CD4-positive, alpha-beta T cell (primary cell): ENCODE measurements at regions not wholly inside any gene's neighbourhood (a gene's known extent, or its start where the extent isn't known, plus 50 kb on each side); places are given as distances from the start of the nearest gene placed in this dataset.

ENCODE experiments used
- ATAC-seq: fragments of 200-7000 bp; cut with Tn5 transposase; one replicate; pipeline ENCODE4 v1.10.0; 2022; ENCODE audit warnings: mild to moderate bottlenecking; ENCODE audit not compliant: poor library complexity
- CTCF ChIA-PET: fragments of 350-600 bp; sonication (Branson Sonifier 250); formaldehyde crosslinking; loops from one replicate; lab custom pipeline; 2021; ENCODE audit warnings: antibody characterized with exemption, inconsistent platforms; lab: Charles Lee
- POLR2A ChIA-PET: fragments of 350-600 bp; sonication (Branson Sonifier 250); formaldehyde crosslinking; loops from one replicate; lab custom pipeline; 2021; ENCODE audit warnings: antibody characterized with exemption, inconsistent platforms; lab: Charles Lee
- DNase-seq, 14 experiments: peaks; one replicate each; pipeline ENCODE4 v3.0.0-alpha.2; 2013 to 2020; ENCODE audit warnings: mixed read lengths in 2 of 14
- H3K27ac ChIP-seq, 2 donors: one replicate each; pipeline versions ENCODE4 v1.5.1 to v1.7.0; 2013; ENCODE audit warnings: low read length in 2 of 2, low read depth in 1 of 2, mild to moderate bottlenecking in 1 of 2
- H3K27me3 ChIP-seq, 2 experiments: 1 replicate in 1 of 2; 2 replicates in 1 of 2; pipeline versions ENCODE4 v1.6.1 to v1.7.0; 2013; ENCODE audit warnings: low read length in 2 of 2, control low read depth in 1 of 2, mild to moderate bottlenecking in 1 of 2, moderate library complexity in 1 of 2; ENCODE audit not compliant: insufficient read depth in 2 of 2, control insufficient read depth in 1 of 2
- H3K36me3 ChIP-seq: one replicate; pipeline ENCODE4 v1.6.1; 2013; ENCODE audit warnings: low read length, control low read depth; ENCODE audit not compliant: insufficient read depth
- H3K4me1 ChIP-seq: one replicate; pipeline ENCODE4 v1.6.1; 2013; ENCODE audit warnings: low read length, control low read depth; ENCODE audit not compliant: insufficient read depth
- H3K4me3 ChIP-seq: one replicate; pipeline ENCODE4 v1.5.1; 2013; ENCODE audit warnings: mild to moderate bottlenecking, low read length, moderate library complexity
- H3K9me3 ChIP-seq, 2 experiments: 1 replicate in 1 of 2; 2 replicates in 1 of 2; pipeline versions ENCODE4 v1.6.1 to v1.7.0; 2013; ENCODE audit warnings: low read length in 2 of 2, mild to moderate bottlenecking in 2 of 2, control low read depth in 1 of 2, moderate library complexity in 1 of 2; ENCODE audit not compliant: control insufficient read depth in 1 of 2, insufficient read depth in 1 of 2
- H3K27ac Mint-ChIP-seq: one replicate; pipeline ENCODE4 v1.8.0; 2020; ENCODE audit warnings: mixed read lengths
- H3K27me3 Mint-ChIP-seq: one replicate; pipeline ENCODE4 v1.8.0; 2021; ENCODE audit warnings: mixed read lengths
- H3K36me3 Mint-ChIP-seq: one replicate; pipeline ENCODE4 v1.8.0; 2021; ENCODE audit warnings: low read depth, mixed read lengths
- H3K4me1 Mint-ChIP-seq: one replicate; pipeline ENCODE4 v1.8.0; 2021; ENCODE audit warnings: low read depth, mixed read lengths
- H3K4me3 Mint-ChIP-seq: one replicate; pipeline ENCODE4 v1.8.0; 2020; ENCODE audit warnings: mild to moderate bottlenecking, mixed read lengths
- H3K9me3 Mint-ChIP-seq: one replicate; pipeline ENCODE4 v1.8.0; 2020; ENCODE audit warnings: mixed read lengths
- CTCF ChIP-seq: fragments of 200-600 bp; IDR thresholded peaks from one replicate; pipeline ENCODE4 v1.8.0; 2022; ENCODE audit warnings: antibody characterized with exemption, mild to moderate bottlenecking
- intact Hi-C, 2 experiments: fragments of 100-400 bp; cut with DNase I in 1 of 2; cut with micrococcal nuclease in 1 of 2; formaldehyde crosslinking; loops; one replicate each; pipeline versions ENCODE4 v1.15.1 to v1.9.0; 2023 to 2025; cut with DNase I, micrococcal nuclease

DNA sequence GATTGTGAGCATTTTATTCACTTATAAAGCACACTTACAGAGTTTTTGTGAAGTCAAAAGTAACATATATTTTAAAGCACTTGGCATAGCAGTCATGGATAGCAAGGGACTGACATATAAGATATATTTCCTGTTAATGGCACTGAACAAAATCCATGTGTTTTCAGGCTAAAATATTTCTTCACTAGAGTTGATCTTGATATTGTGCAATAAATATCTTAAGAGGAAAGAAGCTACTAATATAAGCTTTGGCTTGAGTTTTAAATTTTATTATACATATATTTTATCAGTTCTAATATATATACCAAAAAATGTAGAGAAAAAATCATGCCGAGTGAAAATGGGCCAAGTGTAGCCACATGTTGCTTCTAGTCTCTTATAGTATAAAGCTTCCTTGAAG lies 189.7 kb upstream of the DPP10 start:
- no peak overlapping the region for H3K4me3 Mint-ChIP-seq
- H3K27ac Mint-ChIP-seq: no peak overlapping the region
- ATAC-seq (no peak), DNase-seq (no peak)
- no peak for TF ChIP-seq CTCF
- Histone ChIP-seq H3K27ac (no peak overlapping the region), H3K36me3 (no peaks in the 10 kb centered on the region), H3K27me3 (no peaks in the 10 kb centered on the region), H3K4me3 (no peak overlapping the region), H3K4me1 (no peaks in the 10 kb centered on the region), H3K9me3 (no peaks in the 10 kb centered on the region)
- H3K27me3 Mint-ChIP-seq: peaks cover 9% of the 10 kb centered on the region
- no peaks in the 10 kb centered on the region for H3K9me3 Mint-ChIP-seq
- ChIA-PET CTCF (no interaction called here), POLR2A (no interaction called here)
- no peaks in the 10 kb centered on the region for H3K36me3 Mint-ChIP-seq
- intact Hi-C loops: no loop called here
- H3K4me1 Mint-ChIP-seq: no peaks in the 10 kb centered on the region

DNA sequence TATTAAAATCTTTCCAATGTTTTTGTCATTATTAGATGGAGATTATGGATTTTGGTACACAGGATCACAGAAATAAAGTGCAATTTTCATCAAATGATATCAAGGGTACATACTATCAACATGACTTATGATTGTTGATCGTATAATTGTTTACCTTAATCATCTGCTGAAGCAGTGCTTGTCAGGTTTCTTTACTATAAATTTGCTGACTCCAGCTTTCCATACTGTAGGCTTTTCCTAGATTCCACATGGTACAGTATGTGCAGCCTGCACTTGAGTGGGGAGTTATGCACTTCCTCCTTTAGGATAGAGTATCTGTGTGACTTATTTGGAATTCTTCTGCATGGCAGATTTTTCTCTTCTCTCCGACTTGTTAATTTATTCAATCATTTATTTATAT lies 187.6 kb upstream of the DPP10 start:
- no peak for ATAC-seq
- no peaks in the 10 kb centered on the region for H3K9me3 ChIP-seq
- no peaks in the 10 kb centered on the region for H3K27me3 Mint-ChIP-seq
- no peaks in the 10 kb centered on the region for H3K36me3 Mint-ChIP-seq
- H3K4me1 ChIP-seq: no peaks in the 10 kb centered on the region
- no peak overlapping the region for H3K27ac Mint-ChIP-seq
- H3K36me3 ChIP-seq: no peaks in the 10 kb centered on the region
- POLR2A ChIA-PET: no interaction called here
- no peak overlapping the region for H3K4me3 Mint-ChIP-seq
- H3K4me1 Mint-ChIP-seq: no peaks in the 10 kb centered on the region
- intact Hi-C loops: no loop called here
- CTCF ChIA-PET: no interaction called here
- no peak overlapping the region for H3K27ac ChIP-seq
- TF ChIP-seq CTCF: no peak
- no peaks in the 10 kb centered on the region for H3K9me3 Mint-ChIP-seq
- H3K4me3 ChIP-seq: no peak overlapping the region
- DNase-seq: no peak
- H3K27me3 ChIP-seq: no peaks in the 10 kb centered on the region

GRCh38 chr2:114259389-114259788 lies 183.1 kb upstream of the DPP10 start:
- Histone ChIP-seq H3K27me3 (no peaks in the 10 kb centered on the region), H3K36me3 (no peaks in the 10 kb centered on the region), H3K4me1 (no peaks in the 10 kb centered on the region), H3K27ac (no peak overlapping the region), H3K9me3 (no peaks in the 10 kb centered on the region), H3K4me3 (no peak overlapping the region)
- Mint-ChIP-seq H3K27me3 (peaks cover 5% of the 10 kb centered on the region), H3K4me3 (no peak overlapping the region), H3K9me3 (no peaks in the 10 kb centered on the region), H3K27ac (no peak overlapping the region), H3K4me1 (no peaks in the 10 kb centered on the region), H3K36me3 (no peaks in the 10 kb centered on the region)
- no peak for DNase-seq
- CTCF ChIA-PET: no interaction called here
- intact Hi-C loops: no loop called here
- no peak for ATAC-seq
- no peak for TF ChIP-seq CTCF
- POLR2A ChIA-PET: no interaction called here
